ENCODE measurements at regions not wholly inside any gene's neighbourhood (a gene's known extent, or its start where the extent isn't known, plus 50 kb on each side); places are given as distances from the start of the nearest gene placed in this dataset.

GRCh38 chr14:62027958-62028357 is 265.7 kb downstream of the SNAPC1 start:
- no peak for DNase-seq

DNA sequence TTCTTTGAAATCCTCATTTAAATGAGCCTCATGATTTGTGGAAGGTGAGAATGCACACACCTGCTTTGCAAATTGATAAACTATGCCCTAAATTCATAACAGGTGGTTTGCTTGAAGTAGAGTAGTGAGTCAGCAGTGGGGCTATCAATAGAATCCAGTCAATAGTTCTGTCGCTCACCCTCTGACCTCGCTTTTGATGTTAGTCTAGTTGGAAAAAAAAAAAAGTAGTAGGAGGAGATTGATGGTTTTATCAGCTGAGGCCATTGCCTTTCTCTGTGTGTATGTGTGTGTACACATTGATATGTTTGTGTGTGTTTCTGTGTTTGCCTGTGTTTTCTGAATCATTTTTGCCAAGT is 267.3 kb downstream of the SNAPC1 start:
- no peak for DNase-seq

- DNase-seq: no peak
These were observed 268.2 kb downstream of the SNAPC1 start for GRCh38 chr14:62030387-62030786.

DNA sequence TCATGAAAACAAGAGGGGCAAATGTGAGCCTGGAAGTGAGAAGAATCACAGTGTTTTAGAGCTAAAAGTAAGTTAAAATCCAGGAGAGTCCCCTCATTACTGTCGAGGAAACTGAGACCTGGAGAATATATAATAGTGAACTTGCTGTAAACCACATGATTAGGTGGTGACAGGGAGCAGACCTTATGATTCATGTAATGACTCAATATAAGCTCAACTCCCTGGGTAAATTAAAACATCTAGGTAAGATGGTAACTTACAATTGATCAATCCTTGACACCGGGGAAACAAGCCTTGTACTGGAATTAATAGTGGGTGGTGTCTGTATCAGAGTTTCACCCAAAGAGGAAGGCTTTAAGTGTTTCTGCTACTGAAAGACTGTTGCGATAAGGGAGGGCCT is 269.3 kb downstream of the SNAPC1 start:
- DNase-seq: no peak

DNA sequence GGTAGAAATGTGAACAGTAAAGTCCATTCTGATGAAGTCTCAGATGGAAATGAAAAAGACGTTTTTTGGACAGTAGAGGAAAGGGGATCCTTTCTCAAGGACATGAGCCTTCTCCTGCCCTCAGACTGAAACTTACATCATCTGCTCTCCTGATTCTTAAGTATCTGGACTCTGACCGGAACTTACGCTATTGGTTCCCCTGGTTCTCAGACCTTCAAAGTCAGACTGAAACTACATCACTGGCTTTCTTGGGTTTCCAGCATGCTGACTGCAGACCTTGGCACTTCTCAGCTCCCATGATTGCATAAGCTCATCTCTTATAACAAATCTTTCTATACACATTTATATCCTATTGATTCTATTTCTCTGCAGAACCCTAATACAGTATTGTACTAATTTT is 291.0 kb downstream of the SNAPC1 start:
- no peak for DNase-seq

DNA sequence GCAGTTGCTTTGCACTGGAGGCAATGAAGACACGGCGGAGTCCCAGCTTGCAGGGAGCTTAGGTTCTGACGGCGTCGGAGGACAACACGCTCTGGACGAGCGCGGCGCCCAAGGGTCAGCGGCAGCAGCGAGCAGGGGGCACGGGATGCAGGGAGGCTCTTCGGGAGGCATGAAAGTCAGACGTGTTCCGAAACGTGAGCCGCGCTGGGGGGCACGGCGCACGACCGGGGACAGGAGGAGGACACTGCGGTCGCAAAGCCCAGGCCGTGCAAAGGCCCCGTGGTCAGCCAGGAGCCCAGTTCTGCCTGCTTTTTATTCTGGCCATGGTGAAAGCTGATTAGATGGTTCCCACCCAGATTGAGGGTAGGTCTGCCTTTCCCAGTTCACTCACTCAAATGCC is 294.6 kb downstream of the SNAPC1 start:
- DNase-seq: no peak

GRCh38 chr14:62062645-62063044 is 300.4 kb downstream of the SNAPC1 start:
- DNase-seq: no peak

DNA sequence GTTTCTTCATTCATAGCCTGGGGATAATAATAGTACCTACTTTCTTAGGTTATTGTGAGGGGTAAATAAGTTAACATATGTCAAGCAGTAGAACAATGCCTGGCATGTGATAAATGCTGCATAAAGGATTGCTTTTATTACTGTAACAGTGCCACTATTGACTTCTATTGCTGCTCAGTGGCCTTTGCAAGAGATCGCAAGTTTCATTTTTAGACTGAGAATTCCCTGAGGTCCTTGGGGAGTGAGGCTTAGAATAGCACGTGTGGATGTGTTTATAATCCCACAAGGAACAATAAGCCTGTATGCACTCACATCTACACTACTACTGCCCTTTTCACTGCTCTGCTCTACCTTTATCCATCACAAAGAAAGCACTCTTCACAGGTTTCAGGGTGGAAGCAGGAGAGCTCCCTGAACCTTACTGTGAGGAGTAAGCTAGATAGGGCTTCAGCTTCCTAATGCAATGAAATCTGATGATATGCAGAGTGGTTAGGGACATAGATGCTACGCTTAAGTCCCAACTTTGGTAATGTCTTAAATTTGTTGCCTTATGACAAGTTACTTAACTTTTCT is 302.6 kb downstream of the SNAPC1 start:
- DNase-seq: no peak

DNA sequence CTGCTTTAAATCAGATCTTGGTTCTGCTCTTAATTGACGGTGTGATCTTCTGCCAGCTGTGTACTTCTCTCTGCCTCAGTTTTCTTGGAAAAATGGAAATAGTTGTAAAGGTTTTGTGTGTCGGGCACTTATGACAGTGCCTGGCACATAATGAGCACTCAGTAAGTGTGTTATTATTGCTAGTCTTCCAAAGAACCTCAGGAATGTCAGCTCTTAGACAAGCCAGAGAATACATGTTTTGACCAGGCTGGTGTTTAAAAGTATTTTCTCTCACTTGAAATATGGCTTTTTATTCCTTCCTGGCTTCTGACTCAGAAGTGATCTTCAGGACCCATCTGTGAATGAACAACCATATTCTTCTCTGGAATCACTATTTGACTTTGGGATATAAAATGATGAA is 304.1 kb downstream of the SNAPC1 start:
- DNase-seq: no peak

GRCh38 chr14:62071039-62071438 is 308.8 kb downstream of the SNAPC1 start:
- no peak for DNase-seq

DNA sequence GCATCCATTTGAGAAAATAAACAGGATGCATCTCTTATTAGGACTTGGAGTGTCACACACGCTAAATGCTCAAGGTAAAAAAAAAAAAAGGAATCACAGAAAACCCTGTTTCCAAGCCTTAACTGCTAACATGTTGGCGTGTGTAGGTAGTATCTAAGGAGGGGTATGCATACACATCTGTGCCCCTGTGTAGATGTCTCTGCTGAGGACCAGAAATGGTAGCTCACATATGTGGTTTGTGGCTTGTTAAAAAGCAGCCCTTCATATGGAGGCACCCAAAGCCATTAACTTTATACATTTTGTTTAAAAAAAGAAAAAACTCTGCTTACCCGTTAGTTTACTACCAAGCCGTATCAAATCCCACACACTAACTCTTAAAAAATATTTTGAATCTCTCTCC is 314.1 kb downstream of the SNAPC1 start:
- no peak for DNase-seq

DNA sequence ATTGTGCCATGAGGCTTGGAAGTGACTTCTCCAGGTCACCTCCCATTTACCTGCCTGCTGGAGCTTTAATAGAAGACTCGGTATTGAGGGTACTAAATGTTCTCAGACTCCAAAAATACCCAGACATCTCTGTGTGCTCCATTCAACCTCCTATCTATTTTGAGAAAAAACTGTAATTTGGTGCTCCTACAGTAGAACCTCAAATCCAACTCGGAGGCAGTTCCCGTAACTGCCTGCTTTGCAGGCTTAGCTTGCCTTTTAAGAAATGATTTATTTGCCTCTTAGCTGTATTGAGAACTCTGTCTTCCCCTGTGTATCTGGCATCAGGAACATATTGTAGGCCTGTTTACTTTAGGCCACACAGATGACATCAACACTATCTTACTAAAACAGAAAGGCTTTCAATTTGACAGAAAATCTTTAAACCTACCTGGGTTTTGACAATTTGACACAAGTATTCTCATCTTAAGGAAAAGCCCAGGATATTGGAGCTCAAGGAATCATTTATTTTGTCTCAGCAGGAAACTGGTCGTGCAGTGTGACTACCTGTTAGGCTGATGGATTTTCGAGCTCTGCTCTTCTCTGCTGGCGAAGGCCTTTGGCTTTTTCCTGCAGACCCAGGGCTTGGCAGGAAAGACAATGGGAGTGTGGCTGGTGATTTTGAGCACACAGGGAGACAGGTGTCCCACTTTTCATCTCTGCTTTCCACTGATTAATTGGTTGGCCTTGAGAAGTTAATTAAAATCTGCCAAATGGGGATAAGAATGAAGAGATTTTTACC is 314.8 kb downstream of the SNAPC1 start:
- DNase-seq: no peak

DNA sequence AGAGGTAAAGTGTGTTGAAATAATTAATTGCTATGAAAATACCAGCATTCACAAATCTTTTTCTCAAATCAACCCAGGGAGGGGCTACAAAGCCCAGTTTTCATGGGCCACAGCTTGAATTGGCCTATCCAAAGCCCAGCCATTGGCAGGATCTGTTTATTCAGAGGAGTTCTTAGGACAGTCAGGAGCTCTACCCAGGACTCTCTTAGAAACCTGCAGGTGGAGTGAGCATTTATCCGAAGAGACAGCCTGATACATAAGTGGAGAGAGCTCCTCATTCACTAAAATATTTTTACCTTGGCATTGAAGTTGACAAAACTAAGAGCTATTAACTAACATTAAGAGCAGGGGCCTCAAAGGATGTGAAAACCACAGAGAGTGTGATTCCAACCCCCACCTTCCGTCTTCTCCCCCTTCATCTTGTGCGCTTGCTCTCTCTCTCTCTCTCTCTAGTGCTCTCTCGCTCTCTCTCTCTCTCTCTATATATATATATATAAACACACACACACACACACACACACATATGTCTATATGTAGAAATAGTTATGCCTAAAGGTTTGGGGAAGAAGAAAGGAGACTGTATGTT is 315.5 kb downstream of the SNAPC1 start:
- DNase-seq: no peak

- no peak for DNase-seq
These were observed 316.8 kb downstream of the SNAPC1 start for GRCh38 chr14:62079038-62079437.

- DNase-seq: no peak
These were observed 318.9 kb downstream of the SNAPC1 start for GRCh38 chr14:62081012-62081612.

DNA sequence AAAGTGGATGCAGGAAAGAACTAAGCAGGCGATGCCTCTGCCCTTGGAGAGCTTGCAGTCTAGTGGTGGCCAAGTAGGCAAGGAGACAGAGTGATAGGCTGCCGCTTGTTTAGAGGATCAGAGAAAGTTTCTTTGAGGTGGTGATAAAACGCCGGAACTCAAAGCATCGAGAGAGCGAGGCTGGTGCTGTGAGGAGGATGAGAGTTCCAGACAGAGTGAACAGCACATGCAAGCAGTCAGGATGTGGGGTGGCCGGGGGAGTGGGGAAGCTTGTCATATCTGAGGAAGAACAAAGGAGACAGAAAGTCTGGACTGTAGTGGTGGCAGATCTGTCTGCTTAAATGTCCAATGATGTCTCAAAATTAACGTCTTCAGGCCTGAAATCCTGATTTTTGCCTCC is 319.7 kb downstream of the SNAPC1 start:
- DNase-seq: no peak

GRCh38 chr14:62082779-62083178 is 320.6 kb downstream of the SNAPC1 start:
- DNase-seq: no peak

- no peak for DNase-seq
These were observed 321.8 kb downstream of the SNAPC1 start for GRCh38 chr14:62084020-62084419.

DNA sequence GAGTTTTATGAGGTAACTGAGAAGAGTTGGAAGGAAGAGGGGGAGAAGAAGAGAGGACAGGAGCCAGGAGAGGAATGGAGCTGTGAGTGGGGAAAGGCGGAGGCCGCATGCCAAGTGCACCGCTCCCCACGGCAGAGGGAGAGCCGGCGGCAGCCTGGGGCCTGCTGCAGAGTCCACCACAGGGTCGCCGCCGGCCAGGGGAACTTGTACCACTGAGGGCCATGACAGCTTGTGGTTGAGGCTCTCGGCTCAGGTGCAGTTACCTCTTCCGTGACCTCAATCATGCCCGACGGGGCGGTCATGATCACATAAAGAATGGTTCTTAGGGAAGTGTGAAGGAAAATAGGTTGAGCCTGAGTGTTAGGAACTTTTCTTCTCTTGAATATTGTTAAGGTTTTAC is 325.0 kb downstream of the SNAPC1 start:
- DNase-seq: no peak

GRCh38 chr14:62093736-62094135 is 331.5 kb downstream of the SNAPC1 start:
- no peak for DNase-seq

- DNase-seq: no peak
These were observed 334.9 kb downstream of the SNAPC1 start for GRCh38 chr14:62097072-62097471.

GRCh38 chr14:62097824-62098223 is 335.6 kb downstream of the SNAPC1 start:
- DNase-seq: no peak

DNA sequence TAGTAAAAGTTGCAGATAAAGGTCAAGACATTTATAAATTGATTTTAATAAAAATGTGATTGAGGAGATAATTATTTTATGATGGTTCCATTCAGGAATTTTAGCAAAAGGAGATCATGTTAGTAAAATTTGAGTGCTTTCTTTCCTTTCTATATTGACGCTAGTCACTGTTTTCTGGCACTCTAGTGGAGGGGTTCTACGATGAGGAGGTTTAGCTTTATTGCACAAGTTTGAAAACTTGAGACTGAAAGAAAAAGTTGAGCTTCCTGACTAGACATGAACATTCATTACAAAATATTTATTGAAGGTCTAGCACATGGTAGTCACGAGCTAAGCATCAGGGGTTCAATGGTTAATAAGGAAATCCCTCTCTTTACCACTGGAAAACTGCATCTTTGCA is 336.1 kb downstream of the SNAPC1 start:
- DNase-seq: no peak

GRCh38 chr14:62099091-62099490 is 336.9 kb downstream of the SNAPC1 start:
- DNase-seq: no peak

Measured in fibroblast of skin of right biceps (primary cell).